ENCODE measurements at regions not wholly inside any gene's neighbourhood (a gene's known extent, or its start where the extent isn't known, plus 50 kb on each side); places are given as distances from the start of the nearest gene placed in this dataset.

DNA sequence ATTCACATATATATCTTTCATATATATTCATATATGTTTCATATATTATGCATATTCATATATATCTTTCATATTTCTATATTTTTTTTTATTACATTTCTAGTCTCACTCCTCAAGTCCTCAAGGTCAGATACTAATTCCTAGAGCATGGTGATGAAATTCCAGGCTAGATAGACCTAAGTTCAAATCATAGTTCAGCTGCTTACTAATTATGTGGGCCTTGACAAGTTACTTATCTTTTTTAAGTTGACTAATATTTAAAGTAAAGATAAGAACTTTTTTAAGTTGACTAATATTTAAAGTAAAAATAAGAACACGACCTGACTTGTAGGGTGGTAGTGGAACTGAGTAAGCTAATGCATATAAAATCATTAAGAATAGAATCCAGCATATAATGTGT, 495.6 kb upstream of the MAN1A1 start:
- intact Hi-C loops (cut with micrococcal nuclease): no loop called here
- Histone ChIP-seq H3K4me2 (replicated peaks; ENCODE audit: extremely low read depth, low read length, poor library complexity, severe bottlenecking) (no peak overlapping the region), H3K79me2 (ENCODE audit: insufficient read depth, low read length) (no peaks in the 10 kb centered on the region), H3K27me3 (ENCODE audit: control insufficient read depth in 2 of 2, insufficient read depth in 2 of 2, low read length in 2 of 2) (no peaks in the 10 kb centered on the region), H4K20me1 (ENCODE audit: insufficient read depth, low read length) (no peaks in the 10 kb centered on the region), H3K9ac (ENCODE audit: insufficient read depth, low read length, poor library complexity, severe bottlenecking) (no peak overlapping the region), H3K27ac (ENCODE audit: low read depth in 1 of 2, low read length in 2 of 2) (no peak overlapping the region), H2AFZ (ENCODE audit: insufficient read depth, low read depth, low read length, poor library complexity, severe bottlenecking) (no peak overlapping the region), H3K9me3 (replicated peaks in 1 of 2; ENCODE audit: control insufficient read depth in 1 of 2, insufficient read depth in 1 of 2, low read length in 2 of 2) (peaks cover 0 to 7% of the 10 kb centered on the region in 2 donors), H3K36me3 (replicated peaks in 1 of 2; ENCODE audit: control insufficient read depth in 1 of 2, insufficient read depth in 2 of 2, low read length in 2 of 2) (no peaks in the 10 kb centered on the region), H3K4me1 (ENCODE audit: control insufficient read depth in 1 of 2, insufficient read depth in 2 of 2, low read length in 2 of 2) (no peaks in the 10 kb centered on the region), H3K4me3 (replicated peaks in 1 of 3; ENCODE audit: low read depth in 2 of 3, low read length in 3 of 3) (no peak overlapping the region)
- Mint-ChIP-seq H3K27me3 (ENCODE audit: low read depth in 3 of 3) (no peaks in the 10 kb centered on the region), H3K9me3 (peaks cover 3 to 17% (median 8%) of the 10 kb centered on the region in 7 donors), H3K4me1 (no peaks in the 10 kb centered on the region), H3K36me3 (no peaks in the 10 kb centered on the region), H3K27ac (no peak overlapping the region), H3K4me3 (no peak overlapping the region)
- DNase-seq: no peak
- TF ChIP-seq, protein P1, sequence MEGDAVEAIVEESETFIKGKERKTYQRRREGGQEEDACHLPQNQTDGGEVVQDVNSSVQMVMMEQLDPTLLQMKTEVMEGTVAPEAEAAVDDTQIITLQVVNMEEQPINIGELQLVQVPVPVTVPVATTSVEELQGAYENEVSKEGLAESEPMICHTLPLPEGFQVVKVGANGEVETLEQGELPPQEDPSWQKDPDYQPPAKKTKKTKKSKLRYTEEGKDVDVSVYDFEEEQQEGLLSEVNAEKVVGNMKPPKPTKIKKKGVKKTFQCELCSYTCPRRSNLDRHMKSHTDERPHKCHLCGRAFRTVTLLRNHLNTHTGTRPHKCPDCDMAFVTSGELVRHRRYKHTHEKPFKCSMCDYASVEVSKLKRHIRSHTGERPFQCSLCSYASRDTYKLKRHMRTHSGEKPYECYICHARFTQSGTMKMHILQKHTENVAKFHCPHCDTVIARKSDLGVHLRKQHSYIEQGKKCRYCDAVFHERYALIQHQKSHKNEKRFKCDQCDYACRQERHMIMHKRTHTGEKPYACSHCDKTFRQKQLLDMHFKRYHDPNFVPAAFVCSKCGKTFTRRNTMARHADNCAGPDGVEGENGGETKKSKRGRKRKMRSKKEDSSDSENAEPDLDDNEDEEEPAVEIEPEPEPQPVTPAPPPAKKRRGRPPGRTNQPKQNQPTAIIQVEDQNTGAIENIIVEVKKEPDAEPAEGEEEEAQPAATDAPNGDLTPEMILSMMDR (IDR thresholded peaks at IDR 0.05): no peak
- WGBS (ENCODE audit: insufficient coverage): no CpG with 5 or more reads among the region's 1 CpG

- no peaks in the 10 kb centered on the region for H3K36me3 Mint-ChIP-seq
- Histone ChIP-seq H3K27ac (ENCODE audit: low read depth in 1 of 2, low read length in 2 of 2) (no peak overlapping the region), H2AFZ (ENCODE audit: insufficient read depth, low read depth, low read length, poor library complexity, severe bottlenecking) (no peak overlapping the region), H3K9ac (ENCODE audit: insufficient read depth, low read length, poor library complexity, severe bottlenecking) (no peak overlapping the region), H3K4me3 (replicated peaks in 1 of 3; ENCODE audit: low read depth in 2 of 3, low read length in 3 of 3) (no peak overlapping the region), H3K4me1 (ENCODE audit: control insufficient read depth in 1 of 2, insufficient read depth in 2 of 2, low read length in 2 of 2) (no peaks in the 10 kb centered on the region), H3K4me2 (replicated peaks; ENCODE audit: extremely low read depth, low read length, poor library complexity, severe bottlenecking) (no peak overlapping the region), H3K27me3 (ENCODE audit: control insufficient read depth in 2 of 2, insufficient read depth in 2 of 2, low read length in 2 of 2) (no peaks in the 10 kb centered on the region), H3K79me2 (ENCODE audit: insufficient read depth, low read length) (no peaks in the 10 kb centered on the region), H3K36me3 (replicated peaks in 1 of 2; ENCODE audit: control insufficient read depth in 1 of 2, insufficient read depth in 2 of 2, low read length in 2 of 2) (no peaks in the 10 kb centered on the region), H4K20me1 (ENCODE audit: insufficient read depth, low read length) (no peaks in the 10 kb centered on the region), H3K9me3 (replicated peaks in 1 of 2; ENCODE audit: control insufficient read depth in 1 of 2, insufficient read depth in 1 of 2, low read length in 2 of 2) (peaks cover 0 to 7% of the 10 kb centered on the region in 2 donors)
- no peak overlapping the region for H3K4me3 Mint-ChIP-seq
- no CpG with 5 or more reads among the region's 2 CpGs for WGBS (ENCODE audit: insufficient coverage)
- peaks cover 4 to 14% (median 9%) of the 10 kb centered on the region in 7 donors for H3K9me3 Mint-ChIP-seq
- no peaks in the 10 kb centered on the region for H3K27me3 Mint-ChIP-seq (ENCODE audit: low read depth in 3 of 3)
- intact Hi-C loops (cut with micrococcal nuclease): no loop called here
- TF ChIP-seq, protein P1 (IDR thresholded peaks at IDR 0.05): no peak
- no peak overlapping the region for H3K27ac Mint-ChIP-seq
- H3K4me1 Mint-ChIP-seq: no peaks in the 10 kb centered on the region
- DNase-seq: no peak
Observed at GRCh38 chr6:119844387-119844786, 494.8 kb upstream of the MAN1A1 start.
